ENCODE measurements at regions not wholly inside any gene's neighbourhood (a gene's known extent, or its start where the extent isn't known, plus 50 kb on each side); places are given as distances from the start of the nearest gene placed in this dataset.
A peak's percentile ranks its signal among the peaks of the same experiment; 100 is the strongest.

DNA sequence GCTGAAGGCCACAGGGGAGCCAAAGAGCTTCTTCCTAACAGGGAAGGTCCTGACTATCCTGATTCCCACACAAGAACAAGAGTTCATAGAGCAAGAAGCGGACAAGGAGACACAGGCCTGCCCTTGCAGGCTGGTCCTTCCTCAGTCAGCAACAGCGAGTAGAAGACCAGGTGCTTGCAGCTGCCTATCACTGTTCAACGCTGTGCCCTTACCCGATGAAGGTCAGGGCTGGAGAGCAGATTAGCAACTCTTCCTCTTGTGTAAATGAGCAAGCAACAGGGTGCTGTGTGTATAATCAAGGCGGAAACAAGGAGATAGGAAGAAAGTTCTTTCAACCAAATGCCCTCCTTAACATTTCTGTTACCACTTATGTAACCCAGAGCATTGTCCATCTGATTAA lies 115.3 kb upstream of the SPACA1 start:
- H3K4me1 Mint-ChIP-seq (ENCODE audit: unreplicated experiment), result peaks cover 4% of the 10 kb centered on the region
- no peak overlapping the region for H3K4me3 Mint-ChIP-seq (ENCODE audit: unreplicated experiment)
- TF ChIP-seq, protein P1, sequence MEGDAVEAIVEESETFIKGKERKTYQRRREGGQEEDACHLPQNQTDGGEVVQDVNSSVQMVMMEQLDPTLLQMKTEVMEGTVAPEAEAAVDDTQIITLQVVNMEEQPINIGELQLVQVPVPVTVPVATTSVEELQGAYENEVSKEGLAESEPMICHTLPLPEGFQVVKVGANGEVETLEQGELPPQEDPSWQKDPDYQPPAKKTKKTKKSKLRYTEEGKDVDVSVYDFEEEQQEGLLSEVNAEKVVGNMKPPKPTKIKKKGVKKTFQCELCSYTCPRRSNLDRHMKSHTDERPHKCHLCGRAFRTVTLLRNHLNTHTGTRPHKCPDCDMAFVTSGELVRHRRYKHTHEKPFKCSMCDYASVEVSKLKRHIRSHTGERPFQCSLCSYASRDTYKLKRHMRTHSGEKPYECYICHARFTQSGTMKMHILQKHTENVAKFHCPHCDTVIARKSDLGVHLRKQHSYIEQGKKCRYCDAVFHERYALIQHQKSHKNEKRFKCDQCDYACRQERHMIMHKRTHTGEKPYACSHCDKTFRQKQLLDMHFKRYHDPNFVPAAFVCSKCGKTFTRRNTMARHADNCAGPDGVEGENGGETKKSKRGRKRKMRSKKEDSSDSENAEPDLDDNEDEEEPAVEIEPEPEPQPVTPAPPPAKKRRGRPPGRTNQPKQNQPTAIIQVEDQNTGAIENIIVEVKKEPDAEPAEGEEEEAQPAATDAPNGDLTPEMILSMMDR (IDR thresholded peaks at IDR 0.05), result no peak
- H3K27ac Mint-ChIP-seq (ENCODE audit: unreplicated experiment), result no peak overlapping the region
- H3K9me3 Mint-ChIP-seq (ENCODE audit: unreplicated experiment), result no peaks in the 10 kb centered on the region
- peaks cover 36% of the 10 kb centered on the region for H3K27me3 Mint-ChIP-seq (ENCODE audit: unreplicated experiment)
- DNase-seq (ENCODE audit: extremely low spot score, unreplicated experiment), result no peak
- no peaks in the 10 kb centered on the region for H3K36me3 Mint-ChIP-seq (ENCODE audit: unreplicated experiment)

DNA sequence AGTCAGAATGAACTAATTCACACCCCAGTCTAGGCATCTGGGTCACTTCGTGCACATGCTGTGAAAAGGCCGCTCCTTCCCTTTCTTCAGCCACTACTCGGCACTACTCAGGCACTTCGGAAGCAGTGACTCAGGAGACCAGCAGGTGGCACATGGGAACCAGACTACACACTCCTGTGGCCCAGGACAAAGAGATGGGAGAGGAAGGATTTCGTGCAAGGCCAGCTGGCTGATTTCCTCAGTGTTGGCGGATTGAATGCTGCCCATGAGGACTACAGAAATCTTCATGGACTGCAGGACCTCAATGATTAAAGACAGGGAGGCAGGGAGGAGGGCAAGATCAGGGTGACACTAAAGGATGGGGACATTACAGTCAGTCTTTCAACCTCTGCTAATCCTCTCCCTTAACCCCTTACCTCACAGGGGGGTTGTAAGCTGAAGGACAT lies 117.8 kb upstream of the SPACA1 start:
- Mint-ChIP-seq H3K4me3 (ENCODE audit: unreplicated experiment) (no peak overlapping the region), H3K27ac (ENCODE audit: unreplicated experiment) (no peak overlapping the region), H3K36me3 (ENCODE audit: unreplicated experiment) (no peaks in the 10 kb centered on the region), H3K27me3 (ENCODE audit: unreplicated experiment) (peaks cover 30% of the 10 kb centered on the region), H3K9me3 (ENCODE audit: unreplicated experiment) (no peaks in the 10 kb centered on the region), H3K4me1 (ENCODE audit: unreplicated experiment) (peaks cover 4% of the 10 kb centered on the region)
- DNase-seq (ENCODE audit: extremely low spot score, unreplicated experiment), result peak; percentile 88
- TF ChIP-seq, protein P1 (IDR thresholded peaks at IDR 0.05), result peak; percentile 88

DNA sequence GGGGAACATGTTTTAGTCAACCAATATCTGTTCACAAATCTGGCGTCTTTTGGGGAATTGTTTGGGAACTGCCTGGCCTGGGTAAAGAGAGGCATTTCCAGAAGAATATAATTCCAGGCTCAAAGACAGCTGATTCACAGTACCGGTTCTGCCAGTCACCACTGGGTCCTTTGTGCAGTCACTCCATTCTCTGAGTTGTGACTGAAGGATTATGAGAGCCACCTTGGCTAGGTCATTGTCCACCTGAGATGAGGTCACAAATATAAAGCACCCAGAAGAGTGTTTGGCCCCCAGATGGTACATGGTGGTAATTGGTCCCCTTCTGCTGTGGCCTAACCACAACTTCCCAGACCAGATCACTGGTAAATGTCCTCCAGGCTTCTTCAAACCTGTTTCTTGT lies 121.0 kb upstream of the SPACA1 start:
- DNase-seq (ENCODE audit: extremely low spot score, unreplicated experiment), result no peak
- TF ChIP-seq, protein P1 (IDR thresholded peaks at IDR 0.05), result no peak
- Mint-ChIP-seq H3K27me3 (ENCODE audit: unreplicated experiment) (peaks cover 14% of the 10 kb centered on the region), H3K36me3 (ENCODE audit: unreplicated experiment) (no peaks in the 10 kb centered on the region), H3K9me3 (ENCODE audit: unreplicated experiment) (no peaks in the 10 kb centered on the region), H3K27ac (ENCODE audit: unreplicated experiment) (no peak overlapping the region), H3K4me1 (ENCODE audit: unreplicated experiment) (peaks cover 4% of the 10 kb centered on the region), H3K4me3 (ENCODE audit: unreplicated experiment) (no peak overlapping the region)

DNA sequence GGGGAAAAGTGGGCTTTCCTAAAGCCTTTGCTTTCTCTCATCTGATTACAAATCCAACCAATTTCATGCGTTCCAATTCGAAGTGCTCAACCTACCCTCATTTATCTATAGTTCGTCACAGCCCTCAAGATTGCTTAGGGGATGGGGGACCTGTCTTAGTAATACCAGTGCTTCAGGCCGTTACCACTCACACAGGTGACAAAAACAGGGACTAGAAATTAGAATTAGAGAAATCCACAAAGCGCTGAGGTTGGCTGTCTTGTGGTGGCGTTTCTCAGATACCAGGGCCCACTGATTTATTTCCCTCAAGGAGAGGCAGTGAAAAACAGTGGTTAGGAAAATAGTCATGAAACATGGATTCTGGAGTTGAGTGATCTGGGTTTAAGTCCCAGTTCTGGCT lies 121.6 kb upstream of the SPACA1 start:
- Mint-ChIP-seq H3K9me3 (ENCODE audit: unreplicated experiment) (no peaks in the 10 kb centered on the region), H3K4me1 (ENCODE audit: unreplicated experiment) (peaks cover 4% of the 10 kb centered on the region), H3K27me3 (ENCODE audit: unreplicated experiment) (peaks cover 13% of the 10 kb centered on the region), H3K4me3 (ENCODE audit: unreplicated experiment) (no peak overlapping the region), H3K27ac (ENCODE audit: unreplicated experiment) (no peak overlapping the region), H3K36me3 (ENCODE audit: unreplicated experiment) (no peaks in the 10 kb centered on the region)
- TF ChIP-seq, protein P1 (IDR thresholded peaks at IDR 0.05), result no peak
- DNase-seq (ENCODE audit: extremely low spot score, unreplicated experiment), result no peak

DNA sequence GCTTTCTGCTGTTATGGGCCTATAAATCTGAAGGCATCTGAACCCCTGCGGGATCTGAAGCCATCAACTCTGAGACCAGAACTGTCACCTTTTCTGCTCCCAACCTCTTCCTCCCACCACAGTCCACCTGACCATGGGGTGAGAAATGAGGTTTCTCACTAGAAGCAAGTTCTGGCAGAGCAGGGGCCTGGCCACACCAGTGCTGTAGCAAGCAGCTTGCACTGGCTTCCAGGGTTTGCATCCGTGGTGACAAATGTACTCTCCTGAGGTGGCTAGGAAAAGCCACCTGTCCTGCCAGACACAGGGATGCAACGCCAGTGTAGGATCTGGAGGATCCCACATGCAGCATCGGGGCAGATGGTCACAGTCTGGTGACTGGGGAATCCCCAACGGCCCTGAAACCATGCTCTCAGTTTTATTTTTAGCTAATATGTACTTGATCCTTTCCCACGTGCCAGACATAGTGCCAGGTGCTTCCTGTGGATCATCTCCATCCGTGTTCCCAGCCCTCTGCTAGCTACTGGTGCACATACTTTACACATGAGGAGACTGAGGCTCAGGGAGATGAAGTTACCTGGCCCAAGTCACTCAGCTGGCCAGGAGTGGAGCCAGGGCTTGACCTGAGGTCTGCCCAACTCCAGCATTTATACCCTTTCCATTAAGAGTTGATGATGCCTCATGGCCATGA lies 122.1 kb upstream of the SPACA1 start:
- Mint-ChIP-seq H3K36me3 (ENCODE audit: unreplicated experiment) (no peaks in the 10 kb centered on the region), H3K4me1 (ENCODE audit: unreplicated experiment) (peaks cover 4% of the 10 kb centered on the region), H3K27me3 (ENCODE audit: unreplicated experiment) (peaks cover 18% of the 10 kb centered on the region), H3K4me3 (ENCODE audit: unreplicated experiment) (no peak overlapping the region), H3K27ac (ENCODE audit: unreplicated experiment) (no peak overlapping the region), H3K9me3 (ENCODE audit: unreplicated experiment) (no peaks in the 10 kb centered on the region)
- TF ChIP-seq, protein P1 (IDR thresholded peaks at IDR 0.05), result no peak
- DNase-seq (ENCODE audit: extremely low spot score, unreplicated experiment), result no peak
